OCI-LY7 (cell line): ENCODE measurements at regions not wholly inside any gene's neighbourhood (a gene's known extent, or its start where the extent isn't known, plus 50 kb on each side); places are given as distances from the start of the nearest gene placed in this dataset.

Source experiments
- BruUV-seq: library from RNA; stranded (reverse); fragments of 400-500 nt; replicated peaks from 2 replicates; lab custom pipeline; 2021; lab: Mats Ljungman, UMichigan
- CTCF ChIA-PET: fragments of 300-600 bp; sonication (Branson Sonifier 250); formaldehyde crosslinking; loops from one replicate; lab custom pipeline; 2022; ENCODE audit warnings: antibody characterized with exemption; ENCODE audit not compliant: unreplicated experiment; lab: Charles Lee
- POLR2A ChIA-PET: fragments of 300-600 bp; sonication (Branson Sonifier 250); formaldehyde crosslinking; loops from one replicate; lab custom pipeline; 2022; ENCODE audit warnings: antibody characterized with exemption; lab: Charles Lee
- DNase-seq: peaks from one replicate; pipeline ENCODE4 v3.0.0-alpha.2; 2015; ENCODE audit warnings: low spot score
- H2AFZ ChIP-seq: fragments of 200-600 bp; sonication (generic), shearing (Covaris generic); 2 replicates; pipeline ENCODE4 v1.6.1; 2014; ENCODE audit warnings: mild to moderate bottlenecking, antibody characterized with exemption, low read length, moderate library complexity
- H3K27ac ChIP-seq: fragments of 200-600 bp; sonication (generic); 2 replicates; pipeline ENCODE4 v1.5.1; 2014; ENCODE audit warnings: mixed run types, low read depth, mild to moderate bottlenecking, moderate library complexity, low read length, inconsistent platforms; ENCODE audit not compliant: poor library complexity, severe bottlenecking
- H3K36me3 ChIP-seq: fragments of 200-600 bp; sonication (generic); 2 replicates; pipeline ENCODE4 v1.6.1; 2014; ENCODE audit warnings: mild to moderate bottlenecking, antibody characterized with exemption, low read length, moderate library complexity, mixed read lengths; ENCODE audit not compliant: insufficient read depth
- H3K4me1 ChIP-seq: fragments of 200-600 bp; sonication (generic); 2 replicates; pipeline ENCODE4 v1.5.1; 2014; ENCODE audit warnings: mild to moderate bottlenecking, low read length; ENCODE audit not compliant: insufficient read depth, poor library complexity, severe bottlenecking
- H3K4me2 ChIP-seq: fragments of 200-600 bp; sonication (generic); 2 replicates; pipeline ENCODE4 v1.6.1; 2014; ENCODE audit warnings: mild to moderate bottlenecking, low read length
- H3K4me3 ChIP-seq: fragments of 200-600 bp; sonication (generic); 2 replicates; pipeline ENCODE4 v1.5.1; 2014; ENCODE audit warnings: mild to moderate bottlenecking, low read depth, low read length; ENCODE audit not compliant: poor library complexity, severe bottlenecking
- H3K79me2 ChIP-seq: fragments of 200-600 bp; sonication (generic); 2 replicates; pipeline ENCODE4 v1.6.1; 2016; ENCODE audit warnings: low read depth, mild to moderate bottlenecking, low read length, moderate library complexity, mixed read lengths; ENCODE audit not compliant: insufficient read depth
- H3K9me2 ChIP-seq: fragments of 200-600 bp; sonication (generic); 2 replicates; pipeline ENCODE4 v1.6.1; 2016; ENCODE audit warnings: mild to moderate bottlenecking, low read length, mixed read lengths; ENCODE audit not compliant: insufficient read depth
- H3K9me3 ChIP-seq: fragments of 200-600 bp; sonication (generic); 2 replicates; pipeline ENCODE4 v1.6.1; 2014; ENCODE audit warnings: mild to moderate bottlenecking, mixed run types, low read length, mixed read lengths
- H4K20me1 ChIP-seq: fragments of 200-600 bp; sonication (generic); 2 replicates; pipeline ENCODE4 v1.6.1; 2014; ENCODE audit warnings: mild to moderate bottlenecking, antibody characterized with exemption, low read length, moderate library complexity, mixed read lengths; ENCODE audit not compliant: insufficient read depth
- EZH2phosphoT487 ChIP-seq: fragments of 200-600 bp; sonication (generic); IDR thresholded peaks from 2 replicates; pipeline ENCODE4 v1.6.1; 2018; ENCODE audit warnings: low read depth, borderline replicate concordance, mild to moderate bottlenecking, mixed run types, antibody characterized with exemption, low read length, moderate library complexity, mixed read lengths
- intact Hi-C: fragments of 100-400 bp; cut with micrococcal nuclease; formaldehyde crosslinking; loops from one replicate; pipeline ENCODE4 v1.10.0; 2022; ENCODE audit not compliant: unreplicated experiment
- TF ChIP-seq, protein P1 (sequence below): fragments of 200-600 bp; sonication (generic); conservative IDR thresholded peaks from 2 replicates; pipeline ENCODE4 v1.5.1; 2014; ENCODE audit warnings: mild to moderate bottlenecking, antibody characterized with exemption, low read length, moderate library complexity, mixed read lengths

DNA sequence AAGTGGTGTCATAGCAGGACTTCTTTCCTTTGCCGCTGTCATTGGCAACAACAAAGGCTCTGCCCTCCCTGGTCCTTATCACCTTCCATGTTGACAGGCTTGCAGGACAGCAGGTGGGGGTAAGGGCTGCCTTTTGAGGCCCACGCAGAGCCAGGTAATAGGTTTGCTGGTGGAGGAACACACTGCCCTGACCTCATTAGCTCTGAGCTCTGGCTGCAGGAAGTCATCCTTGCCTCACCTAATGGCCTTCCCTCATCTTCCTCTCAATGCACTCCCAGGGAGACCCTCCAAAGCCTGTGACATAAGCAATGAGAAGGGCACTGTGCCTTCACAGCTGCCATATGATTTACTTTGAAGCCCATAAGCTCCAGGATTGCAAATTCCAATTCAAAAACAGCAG, 1205.2 kb upstream of the AUTS2 start:
- Histone ChIP-seq H3K4me1 (no peaks in the 10 kb centered on the region), H3K9me3 (no peaks in the 10 kb centered on the region), H2AFZ (no peak overlapping the region), H3K36me3 (no peaks in the 10 kb centered on the region), H3K4me3 (no peak overlapping the region), H3K9me2 (no peaks in the 10 kb centered on the region), H4K20me1 (no peaks in the 10 kb centered on the region), H3K4me2 (no peak overlapping the region), H3K79me2 (no peaks in the 10 kb centered on the region), H3K27ac (no peak overlapping the region)
- no TSS peak for BruUV-seq
- TF ChIP-seq EZH2phosphoT487, result no peak
- TF ChIP-seq, protein P1, sequence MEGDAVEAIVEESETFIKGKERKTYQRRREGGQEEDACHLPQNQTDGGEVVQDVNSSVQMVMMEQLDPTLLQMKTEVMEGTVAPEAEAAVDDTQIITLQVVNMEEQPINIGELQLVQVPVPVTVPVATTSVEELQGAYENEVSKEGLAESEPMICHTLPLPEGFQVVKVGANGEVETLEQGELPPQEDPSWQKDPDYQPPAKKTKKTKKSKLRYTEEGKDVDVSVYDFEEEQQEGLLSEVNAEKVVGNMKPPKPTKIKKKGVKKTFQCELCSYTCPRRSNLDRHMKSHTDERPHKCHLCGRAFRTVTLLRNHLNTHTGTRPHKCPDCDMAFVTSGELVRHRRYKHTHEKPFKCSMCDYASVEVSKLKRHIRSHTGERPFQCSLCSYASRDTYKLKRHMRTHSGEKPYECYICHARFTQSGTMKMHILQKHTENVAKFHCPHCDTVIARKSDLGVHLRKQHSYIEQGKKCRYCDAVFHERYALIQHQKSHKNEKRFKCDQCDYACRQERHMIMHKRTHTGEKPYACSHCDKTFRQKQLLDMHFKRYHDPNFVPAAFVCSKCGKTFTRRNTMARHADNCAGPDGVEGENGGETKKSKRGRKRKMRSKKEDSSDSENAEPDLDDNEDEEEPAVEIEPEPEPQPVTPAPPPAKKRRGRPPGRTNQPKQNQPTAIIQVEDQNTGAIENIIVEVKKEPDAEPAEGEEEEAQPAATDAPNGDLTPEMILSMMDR, result no peak
- no peak for DNase-seq
- POLR2A ChIA-PET, result no interaction called here
- intact Hi-C loops, result no loop called here
- CTCF ChIA-PET, result no interaction called here

DNA sequence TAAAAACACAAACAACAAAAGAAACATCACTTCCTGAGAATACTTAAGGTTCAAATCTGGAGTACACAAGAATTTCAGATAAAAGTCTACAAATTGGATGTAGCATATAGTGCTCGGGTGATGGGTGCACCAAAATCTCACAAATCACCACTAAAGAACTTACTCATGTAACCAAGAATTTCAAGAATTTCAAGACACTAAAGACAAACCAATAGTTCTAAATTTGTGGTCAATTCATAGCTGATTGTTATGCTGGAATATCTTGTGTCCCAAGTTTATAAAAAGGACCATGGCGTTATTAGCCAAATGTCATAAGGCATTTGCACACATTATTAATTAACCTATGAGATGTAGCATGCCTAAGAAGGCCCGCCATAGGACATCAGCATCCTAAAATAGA, 1204.1 kb upstream of the AUTS2 start:
- Histone ChIP-seq H2AFZ (no peak overlapping the region), H4K20me1 (no peaks in the 10 kb centered on the region), H3K4me3 (no peak overlapping the region), H3K36me3 (no peaks in the 10 kb centered on the region), H3K4me2 (no peak overlapping the region), H3K9me3 (no peaks in the 10 kb centered on the region), H3K4me1 (no peaks in the 10 kb centered on the region), H3K9me2 (no peaks in the 10 kb centered on the region), H3K79me2 (no peaks in the 10 kb centered on the region), H3K27ac (no peak overlapping the region)
- no TSS peak for BruUV-seq
- no peak for TF ChIP-seq EZH2phosphoT487
- TF ChIP-seq, protein P1, result no peak
- intact Hi-C loops, result no loop called here
- CTCF ChIA-PET, result no interaction called here
- no peak for DNase-seq
- POLR2A ChIA-PET, result interaction anchor here (0.6 kb wide), 1 partner anchor 23 kb away, joined by 5 read pairs; no protein-coding TSS in a partner anchor

DNA sequence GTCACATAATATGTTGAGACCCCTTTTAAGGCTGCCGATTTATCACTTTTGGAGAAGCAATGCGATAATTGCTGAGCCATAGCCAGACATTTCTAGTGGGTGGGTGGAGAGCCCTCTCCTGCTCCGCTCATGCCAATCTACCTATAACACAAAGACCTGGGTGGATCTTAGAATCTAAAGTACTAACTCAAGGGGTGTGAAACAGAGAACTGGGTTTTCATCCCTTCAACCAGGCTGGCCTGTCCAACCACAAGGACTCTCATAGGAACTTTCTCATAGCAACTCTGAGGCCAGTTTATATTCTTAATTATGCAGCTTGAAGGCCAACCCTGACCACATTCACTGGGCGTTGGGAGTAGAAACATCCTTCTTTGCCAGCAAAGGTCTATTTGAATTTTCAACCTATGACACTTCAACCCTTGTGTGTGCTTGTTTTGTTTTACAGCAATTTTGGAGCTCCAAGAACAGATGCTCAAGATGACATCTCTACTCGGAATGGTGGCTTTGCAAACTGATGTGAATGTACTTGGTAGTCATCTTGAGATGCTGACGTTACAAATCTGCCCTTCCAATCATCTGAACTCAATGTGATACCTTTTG, 1198.2 kb upstream of the AUTS2 start:
- H3K9me2 ChIP-seq, result no peaks in the 10 kb centered on the region
- BruUV-seq, result no TSS peak
- H3K4me3 ChIP-seq, result no peak overlapping the region
- no peaks in the 10 kb centered on the region for H3K36me3 ChIP-seq
- no peaks in the 10 kb centered on the region for H3K79me2 ChIP-seq
- H3K4me1 ChIP-seq, result no peaks in the 10 kb centered on the region
- CTCF ChIA-PET, result no interaction called here
- H3K27ac ChIP-seq, result no peak overlapping the region
- H3K4me2 ChIP-seq, result no peak overlapping the region
- no peaks in the 10 kb centered on the region for H3K9me3 ChIP-seq
- no peaks in the 10 kb centered on the region for H4K20me1 ChIP-seq
- no peak for TF ChIP-seq EZH2phosphoT487
- TF ChIP-seq, protein P1, result no peak
- no peak overlapping the region for H2AFZ ChIP-seq
- POLR2A ChIA-PET, result interaction anchor here (0.6 kb wide), 1 partner anchor 834 kb away, joined by 4 read pairs; no protein-coding TSS in a partner anchor
- no peak for DNase-seq
- intact Hi-C loops, result no loop called here
